CD4-positive, alpha-beta T cell (primary cell): ENCODE measurements at regions not wholly inside any gene's neighbourhood (a gene's known extent, or its start where the extent isn't known, plus 50 kb on each side); places are given as distances from the start of the nearest gene placed in this dataset.

Experiments used
- ATAC-seq: fragments of 200-7000 bp; cut with Tn5 transposase; one replicate; pipeline ENCODE4 v1.10.0; 2022; ENCODE audit warnings: mild to moderate bottlenecking; ENCODE audit not compliant: poor library complexity
- CTCF ChIA-PET: fragments of 350-600 bp; sonication (Branson Sonifier 250); formaldehyde crosslinking; loops from one replicate; lab custom pipeline; 2021; ENCODE audit warnings: antibody characterized with exemption, inconsistent platforms; lab: Charles Lee
- POLR2A ChIA-PET: fragments of 350-600 bp; sonication (Branson Sonifier 250); formaldehyde crosslinking; loops from one replicate; lab custom pipeline; 2021; ENCODE audit warnings: antibody characterized with exemption, inconsistent platforms; lab: Charles Lee
- DNase-seq, 14 experiments: peaks; one replicate each; pipeline ENCODE4 v3.0.0-alpha.2; 2013 to 2020; ENCODE audit warnings: mixed read lengths in 2 of 14
- H3K27ac ChIP-seq, 2 donors: one replicate each; pipeline versions ENCODE4 v1.5.1 to v1.7.0; 2013; ENCODE audit warnings: low read length in 2 of 2, low read depth in 1 of 2, mild to moderate bottlenecking in 1 of 2
- H3K27me3 ChIP-seq, 2 experiments: 1 replicate in 1 of 2; 2 replicates in 1 of 2; pipeline versions ENCODE4 v1.6.1 to v1.7.0; 2013; ENCODE audit warnings: low read length in 2 of 2, control low read depth in 1 of 2, mild to moderate bottlenecking in 1 of 2, moderate library complexity in 1 of 2; ENCODE audit not compliant: insufficient read depth in 2 of 2, control insufficient read depth in 1 of 2
- H3K36me3 ChIP-seq: one replicate; pipeline ENCODE4 v1.6.1; 2013; ENCODE audit warnings: low read length, control low read depth; ENCODE audit not compliant: insufficient read depth
- H3K4me1 ChIP-seq: one replicate; pipeline ENCODE4 v1.6.1; 2013; ENCODE audit warnings: low read length, control low read depth; ENCODE audit not compliant: insufficient read depth
- H3K4me3 ChIP-seq: one replicate; pipeline ENCODE4 v1.5.1; 2013; ENCODE audit warnings: mild to moderate bottlenecking, low read length, moderate library complexity
- H3K9me3 ChIP-seq, 2 experiments: 1 replicate in 1 of 2; 2 replicates in 1 of 2; pipeline versions ENCODE4 v1.6.1 to v1.7.0; 2013; ENCODE audit warnings: low read length in 2 of 2, mild to moderate bottlenecking in 2 of 2, control low read depth in 1 of 2, moderate library complexity in 1 of 2; ENCODE audit not compliant: control insufficient read depth in 1 of 2, insufficient read depth in 1 of 2
- H3K27ac Mint-ChIP-seq: one replicate; pipeline ENCODE4 v1.8.0; 2020; ENCODE audit warnings: mixed read lengths
- H3K27me3 Mint-ChIP-seq: one replicate; pipeline ENCODE4 v1.8.0; 2021; ENCODE audit warnings: mixed read lengths
- H3K36me3 Mint-ChIP-seq: one replicate; pipeline ENCODE4 v1.8.0; 2021; ENCODE audit warnings: low read depth, mixed read lengths
- H3K4me1 Mint-ChIP-seq: one replicate; pipeline ENCODE4 v1.8.0; 2021; ENCODE audit warnings: low read depth, mixed read lengths
- H3K4me3 Mint-ChIP-seq: one replicate; pipeline ENCODE4 v1.8.0; 2020; ENCODE audit warnings: mild to moderate bottlenecking, mixed read lengths
- H3K9me3 Mint-ChIP-seq: one replicate; pipeline ENCODE4 v1.8.0; 2020; ENCODE audit warnings: mixed read lengths
- intact Hi-C, 2 experiments: fragments of 100-400 bp; cut with DNase I in 1 of 2; cut with micrococcal nuclease in 1 of 2; formaldehyde crosslinking; loops; one replicate each; pipeline versions ENCODE4 v1.15.1 to v1.9.0; 2023 to 2025; cut with DNase I, micrococcal nuclease
- TF ChIP-seq, protein P1 (sequence below): fragments of 200-600 bp; IDR thresholded peaks from one replicate; pipeline ENCODE4 v1.8.0; 2022; ENCODE audit warnings: antibody characterized with exemption, mild to moderate bottlenecking

DNA sequence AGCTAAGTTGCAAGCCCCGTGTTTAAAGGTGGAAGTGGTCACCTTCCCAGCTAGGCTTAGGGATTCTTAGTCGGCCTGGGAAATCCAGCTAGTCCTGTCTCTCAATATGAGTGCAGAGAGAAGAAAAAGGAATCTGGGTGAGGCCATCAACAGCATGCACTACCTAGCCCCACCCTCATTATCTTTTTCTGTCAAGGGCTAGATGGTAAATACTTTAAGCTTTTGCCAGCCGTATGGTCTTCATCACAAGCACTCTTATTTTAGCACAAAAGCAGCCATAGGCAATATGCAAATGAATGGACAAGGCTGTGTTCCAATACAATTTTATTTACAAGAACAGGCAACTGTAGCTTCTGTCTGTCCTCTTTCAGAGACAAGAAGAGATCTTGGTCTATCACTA lies 282.9 kb downstream of the ZNF674 start:
- no peaks in the 10 kb centered on the region for H3K36me3 Mint-ChIP-seq
- Histone ChIP-seq H3K27ac (no peak overlapping the region), H3K4me1 (peaks cover 6% of the 10 kb centered on the region), H3K27me3 (no peaks in the 10 kb centered on the region), H3K36me3 (no peaks in the 10 kb centered on the region), H3K9me3 (no peaks in the 10 kb centered on the region), H3K4me3 (no peak overlapping the region)
- H3K4me3 Mint-ChIP-seq, result no peak overlapping the region
- intact Hi-C loops, result no loop called here
- H3K4me1 Mint-ChIP-seq, result no peaks in the 10 kb centered on the region
- ATAC-seq (no peak), DNase-seq (no peak)
- H3K27ac Mint-ChIP-seq, result no peak overlapping the region
- POLR2A ChIA-PET, result no interaction called here
- H3K27me3 Mint-ChIP-seq, result no peaks in the 10 kb centered on the region
- H3K9me3 Mint-ChIP-seq, result no peaks in the 10 kb centered on the region
- CTCF ChIA-PET, result no interaction called here
- TF ChIP-seq, protein P1, sequence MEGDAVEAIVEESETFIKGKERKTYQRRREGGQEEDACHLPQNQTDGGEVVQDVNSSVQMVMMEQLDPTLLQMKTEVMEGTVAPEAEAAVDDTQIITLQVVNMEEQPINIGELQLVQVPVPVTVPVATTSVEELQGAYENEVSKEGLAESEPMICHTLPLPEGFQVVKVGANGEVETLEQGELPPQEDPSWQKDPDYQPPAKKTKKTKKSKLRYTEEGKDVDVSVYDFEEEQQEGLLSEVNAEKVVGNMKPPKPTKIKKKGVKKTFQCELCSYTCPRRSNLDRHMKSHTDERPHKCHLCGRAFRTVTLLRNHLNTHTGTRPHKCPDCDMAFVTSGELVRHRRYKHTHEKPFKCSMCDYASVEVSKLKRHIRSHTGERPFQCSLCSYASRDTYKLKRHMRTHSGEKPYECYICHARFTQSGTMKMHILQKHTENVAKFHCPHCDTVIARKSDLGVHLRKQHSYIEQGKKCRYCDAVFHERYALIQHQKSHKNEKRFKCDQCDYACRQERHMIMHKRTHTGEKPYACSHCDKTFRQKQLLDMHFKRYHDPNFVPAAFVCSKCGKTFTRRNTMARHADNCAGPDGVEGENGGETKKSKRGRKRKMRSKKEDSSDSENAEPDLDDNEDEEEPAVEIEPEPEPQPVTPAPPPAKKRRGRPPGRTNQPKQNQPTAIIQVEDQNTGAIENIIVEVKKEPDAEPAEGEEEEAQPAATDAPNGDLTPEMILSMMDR, result no peak

DNA sequence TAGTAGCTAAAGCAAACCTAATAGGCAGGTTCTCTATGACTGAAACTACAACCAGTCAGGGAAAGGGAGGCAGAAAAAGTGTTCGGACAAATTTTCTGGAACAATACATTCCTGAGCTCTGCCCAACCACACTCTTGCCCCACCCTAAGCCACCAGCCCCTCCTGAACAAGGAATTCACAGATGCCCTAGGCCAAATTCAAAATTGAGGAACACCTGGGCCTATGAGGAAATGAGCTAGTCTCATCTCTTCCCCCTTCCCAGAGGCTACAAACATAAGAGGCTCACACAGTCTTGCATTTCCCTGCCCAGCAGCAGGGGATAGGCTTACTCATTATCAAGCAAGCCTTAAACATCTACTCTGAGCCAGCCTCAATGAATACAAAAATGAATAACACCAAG lies 284.7 kb downstream of the ZNF674 start:
- TF ChIP-seq, protein P1, result no peak
- intact Hi-C loops, result no loop called here
- ATAC-seq (no peak), DNase-seq (no peak)
- Histone ChIP-seq H3K4me1 (peaks cover 9% of the 10 kb centered on the region), H3K36me3 (no peaks in the 10 kb centered on the region), H3K27me3 (no peaks in the 10 kb centered on the region), H3K27ac (no peak overlapping the region), H3K9me3 (no peaks in the 10 kb centered on the region), H3K4me3 (no peak overlapping the region)
- POLR2A ChIA-PET, result interaction anchor here (0.6 kb wide), 1 partner anchor 91 kb away, joined by 4 read pairs; no protein-coding TSS in a partner anchor
- H3K27me3 Mint-ChIP-seq, result no peaks in the 10 kb centered on the region
- H3K27ac Mint-ChIP-seq, result no peak overlapping the region
- no peaks in the 10 kb centered on the region for H3K4me1 Mint-ChIP-seq
- no peaks in the 10 kb centered on the region for H3K36me3 Mint-ChIP-seq
- H3K9me3 Mint-ChIP-seq, result no peaks in the 10 kb centered on the region
- CTCF ChIA-PET, result no interaction called here
- H3K4me3 Mint-ChIP-seq, result no peak overlapping the region

DNA sequence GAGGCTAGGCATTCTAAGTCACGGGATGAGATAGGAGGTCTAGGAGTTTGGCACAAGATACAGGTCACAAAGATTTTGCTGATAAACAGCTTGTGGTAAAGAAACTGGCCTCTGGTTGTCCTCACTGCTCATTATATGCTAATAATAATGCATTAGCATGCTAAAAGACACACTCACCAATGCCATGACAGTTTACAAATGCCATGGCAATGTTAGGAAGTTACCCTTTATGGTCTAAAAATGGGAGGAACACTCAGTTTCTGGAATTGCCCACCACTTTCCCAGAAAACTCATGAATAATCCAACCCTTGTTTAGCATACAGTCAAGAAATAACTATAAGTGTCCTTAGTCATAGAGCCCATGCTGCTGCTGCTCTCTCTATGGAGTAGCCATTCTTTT lies 286.9 kb downstream of the ZNF674 start:
- DNase-seq, result no peak
- intact Hi-C loops, result no loop called here
- TF ChIP-seq, protein P1, result no peak
- POLR2A ChIA-PET, result no interaction called here
- H3K36me3 ChIP-seq, result no peaks in the 10 kb centered on the region
- H3K27me3 ChIP-seq, result no peaks in the 10 kb centered on the region
- H3K9me3 ChIP-seq, result no peaks in the 10 kb centered on the region
- H3K4me1 Mint-ChIP-seq, result no peaks in the 10 kb centered on the region
- H3K27me3 Mint-ChIP-seq, result no peaks in the 10 kb centered on the region
- no peaks in the 10 kb centered on the region for H3K9me3 Mint-ChIP-seq
- H3K27ac ChIP-seq, result no peak overlapping the region
- H3K4me3 ChIP-seq, result no peak overlapping the region
- CTCF ChIA-PET, result no interaction called here
- peaks cover 9% of the 10 kb centered on the region for H3K4me1 ChIP-seq
- no peaks in the 10 kb centered on the region for H3K36me3 Mint-ChIP-seq
- ATAC-seq, result no peak
- no peak overlapping the region for H3K27ac Mint-ChIP-seq
- H3K4me3 Mint-ChIP-seq, result no peak overlapping the region
